Neural crest cell (in vitro differentiated cells): ENCODE measurements at regions not wholly inside any gene's neighbourhood (a gene's known extent, or its start where the extent isn't known, plus 50 kb on each side); places are given as distances from the start of the nearest gene placed in this dataset.

Experiments
- DNase-seq: peaks from one replicate; pipeline ENCODE4 v3.0.0; 2021; ENCODE audit warnings: low read depth, mixed read lengths, low spot score
- H3K27ac Mint-ChIP-seq: one replicate; pipeline ENCODE4 v1.8.0; 2021; ENCODE audit warnings: mild to moderate bottlenecking, mixed read lengths; ENCODE audit not compliant: unreplicated experiment
- H3K27me3 Mint-ChIP-seq: 2 replicates; pipeline ENCODE4 v1.8.0; 2021; ENCODE audit warnings: low read depth, mild to moderate bottlenecking, mixed read lengths
- H3K36me3 Mint-ChIP-seq: 2 replicates; pipeline ENCODE4 v1.8.0; 2021; ENCODE audit warnings: low read depth, mild to moderate bottlenecking, mixed read lengths
- H3K4me1 Mint-ChIP-seq: 2 replicates; pipeline ENCODE4 v1.8.0; 2021; ENCODE audit warnings: mixed read lengths
- H3K4me3 Mint-ChIP-seq: one replicate; pipeline ENCODE4 v1.8.0; 2021; ENCODE audit warnings: mild to moderate bottlenecking, mixed read lengths
- H3K9me3 Mint-ChIP-seq: 2 replicates; pipeline ENCODE4 v1.8.0; 2021; ENCODE audit warnings: mixed read lengths
- TF ChIP-seq, protein P1 (sequence below): fragments of 200-600 bp; sonication (generic); conservative IDR thresholded peaks from 2 replicates; pipeline ENCODE4 v1.5.0; 2021; ENCODE audit warnings: antibody characterized with exemption, mild to moderate bottlenecking

GRCh38 chr9:89877051-89878002, 272.5 kb downstream of the GADD45G start:
- Mint-ChIP-seq H3K27ac (peak overlapping the region; percentile 57), H3K9me3 (no peaks in the 10 kb centered on the region), H3K4me3 (no peak overlapping the region), H3K27me3 (no peaks in the 10 kb centered on the region), H3K36me3 (no peaks in the 10 kb centered on the region), H3K4me1 (peaks cover 5% of the 10 kb centered on the region)
- TF ChIP-seq, protein P1, sequence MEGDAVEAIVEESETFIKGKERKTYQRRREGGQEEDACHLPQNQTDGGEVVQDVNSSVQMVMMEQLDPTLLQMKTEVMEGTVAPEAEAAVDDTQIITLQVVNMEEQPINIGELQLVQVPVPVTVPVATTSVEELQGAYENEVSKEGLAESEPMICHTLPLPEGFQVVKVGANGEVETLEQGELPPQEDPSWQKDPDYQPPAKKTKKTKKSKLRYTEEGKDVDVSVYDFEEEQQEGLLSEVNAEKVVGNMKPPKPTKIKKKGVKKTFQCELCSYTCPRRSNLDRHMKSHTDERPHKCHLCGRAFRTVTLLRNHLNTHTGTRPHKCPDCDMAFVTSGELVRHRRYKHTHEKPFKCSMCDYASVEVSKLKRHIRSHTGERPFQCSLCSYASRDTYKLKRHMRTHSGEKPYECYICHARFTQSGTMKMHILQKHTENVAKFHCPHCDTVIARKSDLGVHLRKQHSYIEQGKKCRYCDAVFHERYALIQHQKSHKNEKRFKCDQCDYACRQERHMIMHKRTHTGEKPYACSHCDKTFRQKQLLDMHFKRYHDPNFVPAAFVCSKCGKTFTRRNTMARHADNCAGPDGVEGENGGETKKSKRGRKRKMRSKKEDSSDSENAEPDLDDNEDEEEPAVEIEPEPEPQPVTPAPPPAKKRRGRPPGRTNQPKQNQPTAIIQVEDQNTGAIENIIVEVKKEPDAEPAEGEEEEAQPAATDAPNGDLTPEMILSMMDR = no peak
- no peak for DNase-seq

DNA sequence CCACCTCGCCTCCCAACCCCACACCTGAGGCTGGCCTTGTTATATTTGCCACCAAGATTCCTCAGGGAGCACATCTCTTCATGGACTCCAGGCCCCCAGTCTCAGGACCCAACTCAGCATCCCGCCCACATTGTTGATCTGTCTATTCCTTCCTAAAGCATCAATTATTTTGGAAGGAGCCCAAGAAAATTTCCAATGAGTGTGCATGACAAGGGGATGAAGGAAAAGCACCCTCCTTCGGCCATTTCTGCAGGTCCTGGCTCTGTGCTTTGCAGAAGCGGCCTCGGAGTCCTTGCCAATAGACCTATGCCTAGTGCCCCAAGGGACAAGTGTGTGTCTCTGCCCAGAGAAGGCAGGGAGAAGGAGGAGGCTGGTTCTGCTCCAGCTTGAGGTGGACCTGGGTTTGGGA, 273.2 kb downstream of the GADD45G start:
- TF ChIP-seq, protein P1 = no peak
- Mint-ChIP-seq H3K27ac (no peak overlapping the region), H3K4me3 (no peak overlapping the region), H3K36me3 (no peaks in the 10 kb centered on the region), H3K9me3 (no peaks in the 10 kb centered on the region), H3K4me1 (peaks cover 5% of the 10 kb centered on the region), H3K27me3 (no peaks in the 10 kb centered on the region)
- no peak for DNase-seq

GRCh38 chr9:89878687-89879086, 273.9 kb downstream of the GADD45G start:
- TF ChIP-seq, protein P1 = no peak
- peaks cover 5% of the 10 kb centered on the region for H3K4me1 Mint-ChIP-seq
- H3K27me3 Mint-ChIP-seq = no peaks in the 10 kb centered on the region
- no peak for DNase-seq
- H3K36me3 Mint-ChIP-seq = no peaks in the 10 kb centered on the region
- no peaks in the 10 kb centered on the region for H3K9me3 Mint-ChIP-seq
- no peak overlapping the region for H3K4me3 Mint-ChIP-seq
- H3K27ac Mint-ChIP-seq = no peak overlapping the region

DNA sequence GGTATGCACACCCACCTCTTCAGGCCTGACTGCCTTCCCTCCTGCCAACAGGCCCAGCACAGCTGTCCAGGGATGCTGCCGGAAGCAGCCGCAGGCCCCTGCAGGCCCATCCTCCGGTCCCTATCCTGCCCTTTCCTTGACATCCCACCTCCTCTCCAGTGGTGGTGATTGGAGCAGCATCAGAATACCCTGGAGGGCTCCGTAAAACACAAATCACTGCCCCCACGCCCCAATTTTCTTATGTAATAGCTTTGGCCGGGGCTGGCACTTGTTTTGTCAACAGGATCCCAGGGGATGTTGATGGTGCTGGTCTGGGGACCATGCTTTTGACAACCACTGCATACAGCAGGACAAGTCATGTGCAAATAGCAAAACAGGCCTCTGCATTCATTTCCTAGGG, 274.5 kb downstream of the GADD45G start:
- H3K36me3 Mint-ChIP-seq = no peaks in the 10 kb centered on the region
- H3K4me3 Mint-ChIP-seq = no peak overlapping the region
- TF ChIP-seq, protein P1 = no peak
- no peaks in the 10 kb centered on the region for H3K9me3 Mint-ChIP-seq
- no peak overlapping the region for H3K27ac Mint-ChIP-seq
- H3K27me3 Mint-ChIP-seq = no peaks in the 10 kb centered on the region
- H3K4me1 Mint-ChIP-seq = peaks cover 5% of the 10 kb centered on the region
- DNase-seq = no peak

DNA sequence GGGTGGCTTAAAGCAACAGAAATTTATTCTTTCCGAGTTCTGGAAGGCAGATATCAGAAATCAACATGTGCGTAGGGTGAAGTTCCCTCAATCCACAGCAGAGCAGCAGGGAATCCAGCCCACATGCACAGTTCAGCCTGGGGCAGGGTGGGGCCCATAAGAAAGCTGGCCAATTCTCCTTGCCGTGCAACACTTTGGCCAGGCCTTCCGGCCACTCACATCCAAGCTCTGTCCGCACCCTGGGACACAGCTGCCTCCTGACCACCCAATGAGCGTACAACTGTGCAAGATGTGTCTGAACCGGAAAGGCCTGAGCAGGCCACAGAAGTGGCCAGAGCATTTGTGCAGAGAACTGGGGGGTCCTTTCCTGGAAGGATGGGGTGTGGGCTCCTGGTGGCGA, 274.9 kb downstream of the GADD45G start:
- Mint-ChIP-seq H3K27me3 (no peaks in the 10 kb centered on the region), H3K9me3 (no peaks in the 10 kb centered on the region), H3K4me3 (no peak overlapping the region), H3K27ac (no peak overlapping the region), H3K36me3 (no peaks in the 10 kb centered on the region), H3K4me1 (peaks cover 5% of the 10 kb centered on the region)
- TF ChIP-seq, protein P1 = no peak
- no peak for DNase-seq
